NCI-H1436 (cell line): ENCODE measurements at regions not wholly inside any gene's neighbourhood (a gene's known extent, or its start where the extent isn't known, plus 50 kb on each side); places are given as distances from the start of the nearest gene placed in this dataset.

Experiments
- DNase-seq: peaks from one replicate; lab custom pipeline; 2025; lab: John Stamatoyannopoulos, UW

DNA sequence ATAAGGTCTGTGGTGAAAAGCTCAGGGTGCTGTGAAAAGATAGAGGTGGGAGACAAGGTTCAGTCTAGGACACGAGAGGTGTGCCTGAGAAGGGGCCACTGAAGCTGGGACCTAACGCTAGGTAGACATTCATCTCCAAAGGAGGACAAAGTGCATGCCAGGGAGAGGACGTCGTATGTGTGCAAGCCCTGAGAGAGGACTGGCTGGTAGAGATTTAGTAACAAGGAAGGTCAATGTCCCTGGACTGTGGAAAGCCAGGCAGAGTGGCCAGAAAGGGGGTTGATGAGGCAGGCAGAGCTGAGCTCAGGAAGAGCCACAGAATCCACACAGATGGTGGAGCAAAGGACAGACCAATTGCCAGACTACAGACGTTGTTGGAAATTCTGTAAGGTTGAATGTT lies 817.6 kb downstream of the CCSER2 start:
- no peak for DNase-seq

DNA sequence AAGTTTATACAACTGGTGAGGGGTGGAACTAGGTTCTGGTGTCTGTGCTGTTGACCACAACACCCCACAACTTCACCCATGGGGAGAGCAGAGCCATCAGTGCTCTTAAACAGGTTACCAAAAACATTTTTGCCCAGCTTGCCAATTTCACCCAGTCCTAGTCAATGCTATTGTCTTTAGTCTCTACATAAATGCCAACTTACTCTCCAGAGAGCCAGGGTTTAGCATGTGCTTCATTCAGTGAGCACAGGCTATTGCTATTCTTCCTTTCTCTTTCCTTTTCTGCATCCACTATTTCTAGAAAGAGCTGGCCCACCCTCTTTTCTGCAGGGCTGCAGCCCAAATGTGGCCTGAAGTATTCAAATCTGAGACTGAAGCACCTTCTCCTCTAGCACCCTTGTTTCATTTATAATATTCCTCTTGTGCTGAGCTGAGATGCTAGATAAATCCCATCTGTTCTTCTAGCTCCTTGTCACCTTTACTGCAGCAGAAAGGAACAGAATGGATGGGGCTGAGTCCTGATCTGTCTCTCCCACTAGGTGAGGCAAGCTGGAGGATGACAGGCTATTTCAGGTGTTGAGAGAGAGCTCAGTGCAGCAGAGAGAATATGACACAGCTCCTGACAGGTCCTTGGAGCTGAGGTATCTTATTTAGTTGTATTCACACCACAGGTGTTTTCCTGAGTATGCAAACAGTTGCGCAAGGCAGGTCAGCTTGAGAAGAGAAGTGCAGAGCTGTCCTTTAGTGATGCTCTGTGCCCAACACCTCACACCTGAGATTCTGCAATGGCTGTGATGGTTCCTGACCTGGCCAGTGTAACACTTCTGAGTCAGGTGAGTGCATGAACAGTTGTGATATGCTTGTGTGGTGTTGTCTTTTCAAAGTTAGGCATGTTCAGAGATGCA lies 819.2 kb downstream of the CCSER2 start:
- DNase-seq, result no peak

DNA sequence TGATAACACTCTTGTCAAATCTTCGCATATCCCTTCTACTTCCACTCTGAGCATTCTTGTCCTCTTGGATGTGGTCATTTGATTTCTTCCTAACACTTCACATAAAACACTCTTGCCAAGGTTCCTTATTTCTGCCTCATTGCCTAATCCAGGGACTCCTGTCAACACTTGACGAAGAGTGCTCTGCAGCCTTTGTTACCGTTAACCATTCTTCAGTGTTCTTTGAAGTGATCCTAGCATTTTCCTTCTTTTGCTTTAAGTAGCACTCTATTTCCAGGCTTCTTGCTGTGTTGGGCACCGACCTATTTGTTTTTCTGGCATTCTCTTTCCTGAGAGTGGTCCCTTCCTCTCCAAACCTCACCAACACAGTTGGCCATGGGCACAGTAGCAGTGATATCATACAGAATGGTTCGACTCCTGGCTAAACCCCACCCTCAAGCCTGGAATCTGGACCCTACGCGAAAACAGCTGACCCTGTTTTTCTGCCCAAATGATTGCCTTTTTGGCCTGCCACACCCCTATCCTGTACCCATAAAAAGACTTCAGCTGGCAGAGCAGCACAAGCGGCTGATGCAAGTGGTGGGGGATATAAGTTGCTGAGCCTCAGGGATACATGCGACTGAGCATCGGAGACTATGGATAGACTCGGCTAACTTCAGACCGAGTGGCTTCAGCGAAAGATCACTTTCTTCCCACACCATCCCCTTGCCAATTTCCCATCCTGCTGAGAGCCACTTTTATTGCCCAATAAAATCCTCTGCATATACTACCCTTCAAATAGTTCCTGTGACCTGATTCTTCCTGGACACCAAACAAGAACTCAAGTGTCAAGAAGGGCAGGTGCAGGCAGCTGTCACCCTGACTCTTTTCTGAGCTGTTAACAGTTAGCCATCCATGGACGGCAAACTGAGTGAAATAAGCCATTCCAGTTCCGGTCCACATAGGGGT lies 820.6 kb downstream of the CCSER2 start:
- DNase-seq, result no peak

DNA sequence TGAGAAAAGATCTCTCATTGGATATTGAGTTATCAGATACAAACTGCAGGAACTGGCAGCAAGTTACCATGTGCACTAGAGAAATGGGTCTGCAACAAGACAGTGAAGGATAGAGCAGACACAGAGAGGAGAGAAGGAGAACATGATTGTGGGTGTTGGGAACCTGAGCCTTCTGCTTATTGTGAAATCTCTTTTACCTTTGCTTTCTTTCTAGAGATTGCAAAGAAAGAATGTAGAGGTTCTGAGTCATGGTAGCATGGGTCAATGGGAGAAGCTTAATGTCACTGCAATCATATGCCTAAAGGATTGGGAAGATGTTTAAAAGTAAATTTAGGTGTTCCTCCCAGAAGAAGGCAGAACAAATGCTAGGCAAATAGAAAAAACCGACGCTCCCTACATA lies 821.4 kb downstream of the CCSER2 start:
- no peak for DNase-seq

DNA sequence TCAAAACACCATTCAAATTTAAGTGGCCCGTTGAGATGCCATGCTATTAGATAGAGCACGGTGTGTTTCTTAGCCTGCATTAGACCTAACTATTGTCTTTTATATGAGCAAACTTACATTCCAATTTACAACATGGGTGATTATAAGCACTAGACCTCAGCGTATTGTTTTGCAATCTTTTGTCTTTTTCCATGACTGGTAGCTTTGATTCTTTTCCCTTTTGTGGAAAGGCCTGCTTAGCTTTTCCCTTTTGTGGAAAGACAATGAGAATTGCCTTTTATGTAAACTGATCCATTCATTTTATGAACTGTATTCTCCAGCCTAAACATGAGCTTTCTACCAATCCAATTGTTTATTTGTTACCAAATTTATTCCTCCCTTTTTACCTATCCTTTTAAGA lies 823.1 kb downstream of the CCSER2 start:
- no peak for DNase-seq

GRCh38 chr10:85152496-85152895 lies 824.1 kb downstream of the CCSER2 start:
- DNase-seq, result no peak

GRCh38 chr10:85152911-85153310 lies 824.5 kb downstream of the CCSER2 start:
- no peak for DNase-seq

DNA sequence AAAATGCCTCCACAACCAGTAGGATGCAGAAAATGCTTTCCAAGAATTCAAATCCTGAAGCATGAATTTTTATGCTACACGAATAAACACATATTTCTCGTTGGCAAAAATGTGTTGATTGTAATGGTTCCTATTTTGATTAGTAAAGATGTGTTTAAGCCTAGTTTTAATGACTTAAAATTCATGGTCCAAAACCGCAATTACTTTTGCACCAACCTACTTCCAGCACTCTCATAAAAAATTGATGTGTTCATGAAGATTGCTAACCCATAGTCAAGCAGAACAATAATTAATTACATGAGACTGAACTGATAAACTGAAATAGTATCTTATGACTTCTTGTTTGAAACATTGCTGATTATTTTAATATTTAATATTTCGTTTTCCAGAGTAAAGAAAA lies 828.8 kb downstream of the CCSER2 start:
- DNase-seq, result no peak

DNA sequence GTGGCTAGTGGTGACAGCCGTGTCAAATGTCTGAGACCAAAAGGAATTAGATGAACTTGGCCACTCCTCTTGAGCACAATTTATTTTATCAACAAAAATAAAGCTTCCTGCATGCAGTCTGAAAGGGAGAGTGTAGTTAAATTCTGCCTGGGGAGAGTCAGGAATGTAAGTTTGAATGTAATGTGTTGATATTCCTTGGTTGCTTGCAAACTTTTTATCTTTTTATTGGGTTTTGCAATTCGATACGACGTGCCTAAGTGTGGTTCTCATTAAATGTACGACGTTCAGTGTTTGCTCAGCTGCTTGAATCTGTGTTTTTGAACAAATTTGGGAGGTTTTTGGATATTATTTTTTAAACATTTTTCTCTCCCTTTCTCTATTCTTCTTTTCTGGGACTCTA lies 839.9 kb downstream of the CCSER2 start:
- no peak for DNase-seq

- no peak for DNase-seq
Observed at GRCh38 chr10:85170026-85170425, 841.6 kb downstream of the CCSER2 start.

- DNase-seq, result no peak
Observed at GRCh38 chr10:85175635-85176034, 847.2 kb downstream of the CCSER2 start.

- DNase-seq, result no peak
Observed at GRCh38 chr10:85177767-85178166, 849.4 kb downstream of the CCSER2 start.

DNA sequence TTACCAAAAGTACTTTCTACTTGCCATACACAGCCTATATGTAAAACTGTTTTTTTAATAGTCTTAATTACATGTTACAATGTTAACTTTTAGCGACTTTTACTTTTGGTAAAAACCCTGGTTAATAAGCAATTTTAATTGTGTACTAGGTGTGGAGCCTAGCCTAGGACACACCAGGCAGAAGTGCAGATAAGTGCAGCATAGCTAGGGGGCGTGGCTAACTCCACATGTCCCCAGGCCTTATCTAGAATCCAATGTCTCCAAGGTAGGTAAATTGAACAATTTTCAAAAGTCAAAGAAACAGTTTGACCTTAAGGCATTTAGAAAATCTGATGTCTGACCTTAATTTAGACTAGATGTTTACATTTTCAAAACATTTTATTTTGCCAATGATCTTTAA lies 858.7 kb downstream of the CCSER2 start:
- DNase-seq, result no peak

- DNase-seq, result no peak
Observed at GRCh38 chr10:85188770-85189484, 860.5 kb downstream of the CCSER2 start.

- DNase-seq, result no peak
Observed at GRCh38 chr10:85193796-85194195, 865.4 kb downstream of the CCSER2 start.

- no peak for DNase-seq
Observed at GRCh38 chr10:85194706-85195105, 866.3 kb downstream of the CCSER2 start.

GRCh38 chr10:85195596-85195995 lies 867.2 kb downstream of the CCSER2 start:
- DNase-seq, result no peak

GRCh38 chr10:85204814-85205213 lies 876.4 kb downstream of the CCSER2 start:
- DNase-seq, result no peak

GRCh38 chr10:85212526-85212925 lies 884.1 kb downstream of the CCSER2 start:
- no peak for DNase-seq

DNA sequence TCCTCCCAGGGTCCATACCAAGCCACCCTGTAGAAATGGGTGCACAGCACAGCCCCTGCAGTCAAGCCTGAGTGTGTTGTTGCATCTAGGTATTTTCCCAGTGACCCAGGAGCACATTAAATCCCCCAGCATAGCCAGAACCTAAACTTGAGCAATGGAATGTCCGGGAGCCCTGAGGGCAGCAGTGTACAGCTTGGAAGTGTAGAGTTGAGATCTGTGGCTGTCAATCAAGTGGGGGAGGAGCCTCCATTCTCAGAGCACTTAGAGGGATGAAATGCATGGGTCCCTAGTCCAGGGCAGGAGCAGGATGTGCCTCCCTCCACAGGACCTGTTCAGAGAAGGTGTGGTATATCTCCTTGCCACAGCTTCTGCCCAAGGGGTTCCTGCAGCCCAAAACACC lies 885.1 kb downstream of the CCSER2 start:
- no peak for DNase-seq

GRCh38 chr10:85222300-85222699 lies 893.9 kb downstream of the CCSER2 start:
- DNase-seq, result no peak

- no peak for DNase-seq
Observed at GRCh38 chr10:85224366-85224940, 896.1 kb downstream of the CCSER2 start.
